Stomach (tissue), 8 donors: ENCODE measurements at regions not wholly inside any gene's neighbourhood (a gene's known extent, or its start where the extent isn't known, plus 50 kb on each side); places are given as distances from the start of the nearest gene placed in this dataset.
"Not testable (repeated sequence)": the region's sequence is repeated elsewhere in the genome, so short reads cannot be mapped to it uniquely, and the experiment has no call there.

ENCODE experiments used
- DNase-seq, 2 donors: peaks; one replicate each; pipeline versions ENCODE4 v3.0.0 to v3.0.0-alpha.2; 2013 to 2019
- H3K27ac ChIP-seq, 5 donors: fragments of 200-600 bp in 4 of 5; sonication (generic) in 4 of 5; one replicate each; pipeline ENCODE4 v1.5.1; 2013 to 2019; ENCODE audit warnings: mild to moderate bottlenecking in 1 of 5, moderate library complexity in 1 of 5
- H3K27me3 ChIP-seq, 3 donors: fragments of 200-600 bp; sonication (generic); one replicate each; pipeline ENCODE4 v1.5.1; 2017 to 2019; ENCODE audit warnings: mixed run types in 1 of 3
- H3K36me3 ChIP-seq, 4 donors: fragments of 200-600 bp; sonication (generic); 1 replicate in 3 of 4; 2 replicates in 1 of 4; pipeline ENCODE4 v1.5.1; 2016 to 2019
- H3K4me1 ChIP-seq, 4 donors: fragments of 200-600 bp; sonication (generic); one replicate each; pipeline ENCODE4 v1.5.1; 2016 to 2019
- H3K4me3 ChIP-seq, 4 donors: fragments of 200-600 bp; sonication (generic) in 3 of 4; one replicate each; pipeline ENCODE4 v1.5.1; 2016 to 2019; ENCODE audit warnings: mild to moderate bottlenecking in 1 of 4
- H3K9me3 ChIP-seq, 4 donors: fragments of 200-600 bp; sonication (generic); one replicate each; pipeline ENCODE4 v1.5.1; 2016 to 2019
- CTCF ChIP-seq, 7 experiments: fragments of 450-650 bp in 4 of 7; fragments of 200-600 bp in 3 of 7; sonication (generic) in 3 of 7; IDR thresholded peaks; one replicate each; pipeline ENCODE4 v1.5.1; 2016 to 2019; ENCODE audit warnings: antibody characterized with exemption in 7 of 7, control low read depth in 2 of 7, mild to moderate bottlenecking in 1 of 7
- EP300 ChIP-seq: sonication (generic); formaldehyde crosslinking; IDR thresholded peaks from one replicate; pipeline ENCODE4 v1.6.1; 2017; ENCODE audit warnings: antibody characterized with exemption
- POLR2A ChIP-seq, 4 donors: fragments of 450-650 bp; IDR thresholded peaks; one replicate each; pipeline ENCODE4 v1.6.1; 2016; ENCODE audit warnings: antibody characterized with exemption in 4 of 4, control low read depth in 2 of 4, mild to moderate bottlenecking in 1 of 4, moderate library complexity in 1 of 4
- POLR2AphosphoS5 ChIP-seq, 3 donors: sonication (generic); formaldehyde crosslinking; IDR thresholded peaks; one replicate each; pipeline ENCODE4 v1.6.1; 2016; ENCODE audit warnings: antibody characterized with exemption in 3 of 3
- WGBS, 5 donors: extraction: QIAGEN DNeasy Blood & Tissue Kit in 3 of 5; methylation state at CpG; one replicate each; pipeline versions ENCODE4 v1.1.5 to v1.1.7; 2013 to 2018; 5-methylcytosine and 5-hydroxymethylcytosine counted together
- intact Hi-C: fragments of 100-400 bp; cut with DNase I; formaldehyde crosslinking; loops from one replicate; pipeline ENCODE4 v1.15.1; 2023; ENCODE audit warnings: low total_unique reads
- donor health status: healthy with polysubstance abuse.
- donor health status: Bipolar disorder and iron deficiency.
- donor health status: healthy.

- no peaks in the 10 kb centered on the region for H3K36me3 ChIP-seq
- TF ChIP-seq EP300 (no peak), CTCF (IDR thresholded peaks at IDR 0.05) (no peak), POLR2A (IDR thresholded peaks at IDR 0.05) (no peak), POLR2AphosphoS5 (IDR thresholded peaks at IDR 0.05) (no peak)
- no peak overlapping the region for H3K27ac ChIP-seq
- DNase-seq = peak in 1 of 2 donors; percentile 27
- intact Hi-C loops = no loop called here
- 62 to 74% (median 70%) methylated on average over 10 of the region's 10 CpGs for WGBS, 5 donors
- H3K4me3 ChIP-seq = no peak overlapping the region
- H3K9me3 ChIP-seq = no peaks in the 10 kb centered on the region
- peaks cover 0 to 10% (median 4%) of the 10 kb centered on the region in 4 donors for H3K4me1 ChIP-seq
- H3K27me3 ChIP-seq = no peaks in the 10 kb centered on the region
Observed at GRCh38 chr15:38843736-38844590, 279.3 kb upstream of the RASGRP1 start.

- Histone ChIP-seq H3K36me3 (no peaks in the 10 kb centered on the region), H3K27me3 (no peaks in the 10 kb centered on the region)
Observed at GRCh38 chr15:38844736-38845135, 280.1 kb upstream of the RASGRP1 start.

DNA sequence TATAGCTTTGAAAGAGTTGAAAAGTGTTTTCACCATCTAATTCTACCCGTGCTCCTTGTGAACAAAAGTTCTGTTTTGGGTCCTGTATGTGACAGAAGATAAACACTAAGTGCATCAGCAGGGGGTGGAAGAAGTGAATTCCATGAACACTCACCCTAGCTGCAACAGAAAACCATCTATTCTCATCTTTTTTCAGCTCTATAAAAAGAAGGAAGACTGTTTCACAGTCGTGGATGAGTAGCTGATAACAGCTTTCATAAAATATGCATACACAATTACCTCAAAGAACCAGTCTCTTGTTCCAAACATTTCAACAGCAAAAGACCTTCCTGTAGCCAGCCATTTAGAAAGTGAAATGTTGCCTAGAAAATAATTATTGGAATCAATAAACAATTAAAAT is 281.7 kb upstream of the RASGRP1 start:
- Histone ChIP-seq H3K27ac (no peak overlapping the region), H3K27me3 (no peaks in the 10 kb centered on the region), H3K36me3 (no peaks in the 10 kb centered on the region), H3K9me3 (no peaks in the 10 kb centered on the region), H3K4me3 (no peak overlapping the region), H3K4me1 (peaks cover 0 to 10% (median 4%) of the 10 kb centered on the region in 4 donors)
- no peak for DNase-seq
- WGBS, 5 donors = 42 to 64% (median 53%) methylated on average over 2 of the region's 2 CpGs
- no peak for TF ChIP-seq CTCF (IDR thresholded peaks at IDR 0.05)
- TF ChIP-seq EP300 = no peak
- TF ChIP-seq POLR2A (IDR thresholded peaks at IDR 0.05) = no peak
- TF ChIP-seq POLR2AphosphoS5 (IDR thresholded peaks at IDR 0.05) = no peak
- intact Hi-C loops = no loop called here

More at GRCh38 chr15:38844736-38845135, 280.1 kb upstream of the RASGRP1 start:
- Histone ChIP-seq H3K9me3 (no peaks in the 10 kb centered on the region), H3K4me3 (no peak overlapping the region), H3K27ac (no peak overlapping the region), H3K4me1 (peaks cover 0 to 10% (median 4%) of the 10 kb centered on the region in 4 donors)
- intact Hi-C loops = no loop called here
- no peak for DNase-seq
- 26 to 41% (median 39%) methylated on average over 1 of the region's 1 CpG for WGBS, 5 donors
- no peak for TF ChIP-seq EP300
- no peak for TF ChIP-seq POLR2A (IDR thresholded peaks at IDR 0.05)
- no peak for TF ChIP-seq POLR2AphosphoS5 (IDR thresholded peaks at IDR 0.05)
- no peak for TF ChIP-seq CTCF (IDR thresholded peaks at IDR 0.05)

GRCh38 chr15:38847666-38848065 is 283.1 kb upstream of the RASGRP1 start:
- intact Hi-C loops = no loop called here
- peaks cover 0 to 10% (median 4%) of the 10 kb centered on the region in 4 donors for H3K4me1 ChIP-seq
- no peak for TF ChIP-seq POLR2AphosphoS5 (IDR thresholded peaks at IDR 0.05)
- no peaks in the 10 kb centered on the region for H3K36me3 ChIP-seq
- H3K4me3 ChIP-seq = no peak overlapping the region
- 86 to 93% (median 89%) methylated on average over 5 of the region's 5 CpGs for WGBS, 5 donors
- H3K9me3 ChIP-seq = no peaks in the 10 kb centered on the region
- no peak for DNase-seq
- no peaks in the 10 kb centered on the region for H3K27me3 ChIP-seq
- H3K27ac ChIP-seq = no peak overlapping the region

GRCh38 chr15:38849046-38849445 is 284.4 kb upstream of the RASGRP1 start:
- Histone ChIP-seq H3K9me3 (no peaks in the 10 kb centered on the region), H3K36me3 (no peaks in the 10 kb centered on the region), H3K4me3 (no peak overlapping the region), H3K27ac (no peak overlapping the region), H3K27me3 (no peaks in the 10 kb centered on the region), H3K4me1 (peaks cover 0 to 10% (median 4%) of the 10 kb centered on the region in 4 donors)
- TF ChIP-seq CTCF (IDR thresholded peaks at IDR 0.05) (no peak), POLR2A (IDR thresholded peaks at IDR 0.05) (no peak), EP300 (no peak), POLR2AphosphoS5 (IDR thresholded peaks at IDR 0.05) (no peak)
- intact Hi-C loops = no loop called here
- WGBS, 5 donors = 0 to 40% (median 30%) methylated on average over 1 of the region's 1 CpG
- DNase-seq = no peak

GRCh38 chr15:38852188-38852587 is 287.6 kb upstream of the RASGRP1 start:
- 100% methylated on average over 1 of the region's 1 CpG; no CpG with 5 or more reads in 3 of the 5 donors for WGBS, 5 donors
- H3K36me3 ChIP-seq, H3K4me1 ChIP-seq, DNase-seq, H3K9me3 ChIP-seq, H3K27me3 ChIP-seq, intact Hi-C loops, H3K4me3 ChIP-seq, H3K27ac ChIP-seq: not testable (repeated sequence)
